MM.1S (cell line): ENCODE measurements at regions not wholly inside any gene's neighbourhood (a gene's known extent, or its start where the extent isn't known, plus 50 kb on each side); places are given as distances from the start of the nearest gene placed in this dataset.

Experiments used
- DNase-seq: peaks from one replicate; pipeline ENCODE4 v3.0.0-alpha.2; 2015
- H2AFZ ChIP-seq: fragments of 300-600 bp; sonication (generic); 2 replicates; pipeline ENCODE4 v1.6.0; 2016; ENCODE audit warnings: antibody characterized with exemption, low read length
- H3F3A ChIP-seq: fragments of 300-600 bp; sonication (generic); 2 replicates; pipeline ENCODE4 v1.6.1; 2016; ENCODE audit warnings: mild to moderate bottlenecking, antibody characterized with exemption, low read length, moderate library complexity, mixed read lengths; ENCODE audit not compliant: insufficient read depth
- H3K27ac ChIP-seq: fragments of 300-600 bp; sonication (generic); 2 replicates; pipeline ENCODE4 v1.5.1; 2016; ENCODE audit warnings: mild to moderate bottlenecking, low read length
- H3K27me3 ChIP-seq: fragments of 300-600 bp; sonication (generic); replicated peaks from 2 replicates; pipeline ENCODE4 v1.6.0; 2016; ENCODE audit warnings: low read length; ENCODE audit not compliant: insufficient read depth
- H3K36me3 ChIP-seq: fragments of 300-600 bp; sonication (generic); replicated peaks from 2 replicates; pipeline ENCODE4 v1.6.1; 2016; ENCODE audit warnings: mild to moderate bottlenecking, low read length, mixed read lengths; ENCODE audit not compliant: insufficient read depth
- H3K4me1 ChIP-seq: fragments of 300-600 bp; sonication (generic); 2 replicates; pipeline ENCODE4 v1.6.1; 2016; ENCODE audit warnings: low read length, mixed read lengths
- H3K4me2 ChIP-seq: fragments of 300-600 bp; sonication (generic); 2 replicates; pipeline ENCODE4 v1.6.0; 2016; ENCODE audit warnings: low read depth, low read length
- H3K4me3 ChIP-seq: fragments of 300-600 bp; sonication (generic); 2 replicates; pipeline ENCODE4 v1.5.1; 2016; ENCODE audit warnings: low read length, mixed read lengths
- H3K79me2 ChIP-seq: fragments of 300-600 bp; sonication (generic); 2 replicates; pipeline ENCODE4 v1.6.1; 2016; ENCODE audit warnings: mixed run types, low read length, mixed read lengths
- H3K9ac ChIP-seq: fragments of 300-600 bp; sonication (generic); 2 replicates; pipeline ENCODE4 v1.6.1; 2016; ENCODE audit warnings: low read length, mixed read lengths
- H3K9me2 ChIP-seq: fragments of 300-600 bp; sonication (generic); replicated peaks from 2 replicates; pipeline ENCODE4 v1.6.1; 2016; ENCODE audit warnings: mild to moderate bottlenecking, low read length, mixed read lengths; ENCODE audit not compliant: insufficient read depth
- H3K9me3 ChIP-seq: fragments of 300-600 bp; sonication (generic); replicated peaks from 2 replicates; pipeline ENCODE4 v1.6.1; 2016; ENCODE audit warnings: mild to moderate bottlenecking, low read length, mixed read lengths; ENCODE audit not compliant: insufficient read depth
- H4K20me1 ChIP-seq: fragments of 300-600 bp; sonication (generic); 2 replicates; pipeline ENCODE4 v1.6.1; 2016; ENCODE audit warnings: mild to moderate bottlenecking, low read length, moderate library complexity, mixed read lengths; ENCODE audit not compliant: insufficient read depth
- EZH2 ChIP-seq: fragments of 300-600 bp; sonication (generic); optimal IDR thresholded peaks from 2 replicates; pipeline ENCODE3; 2017; ENCODE audit warnings: low read depth, mild to moderate bottlenecking, antibody characterized with exemption, low read length, mixed read lengths
- EZH2phosphoT487 ChIP-seq: fragments of 300-600 bp; sonication (generic); IDR thresholded peaks from 2 replicates; pipeline ENCODE4 v1.6.1; 2018; ENCODE audit warnings: antibody characterized with exemption, low read length
- TF ChIP-seq, protein P1 (sequence below): fragments of 300-600 bp; sonication (generic); IDR thresholded peaks from 2 replicates; pipeline ENCODE4 v1.5.1; 2016; ENCODE audit warnings: antibody characterized with exemption, low read length, mixed read lengths

DNA sequence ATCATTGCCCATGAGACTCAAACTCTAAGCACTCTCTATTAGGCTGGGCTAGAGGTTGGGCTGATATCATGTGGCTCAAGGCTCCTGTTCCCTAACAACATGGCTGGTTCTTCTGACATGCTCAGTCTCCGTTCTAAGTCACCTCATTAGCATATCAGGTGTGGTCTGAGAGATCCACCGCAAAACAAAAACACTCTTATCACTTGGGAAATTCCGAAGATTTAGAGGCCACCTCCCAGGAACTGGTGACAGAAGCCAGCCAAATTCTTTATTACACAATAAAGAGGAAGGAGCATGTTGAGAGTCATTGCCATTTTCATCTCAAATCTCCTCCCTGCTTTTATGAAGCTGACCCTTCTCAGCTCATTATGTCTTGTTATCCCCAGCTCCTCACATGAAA, 107.6 kb downstream of the MSX2 start:
- no peaks in the 10 kb centered on the region for H3K9me2 ChIP-seq
- no peak for TF ChIP-seq EZH2phosphoT487
- TF ChIP-seq EZH2 = no peak
- TF ChIP-seq, protein P1, sequence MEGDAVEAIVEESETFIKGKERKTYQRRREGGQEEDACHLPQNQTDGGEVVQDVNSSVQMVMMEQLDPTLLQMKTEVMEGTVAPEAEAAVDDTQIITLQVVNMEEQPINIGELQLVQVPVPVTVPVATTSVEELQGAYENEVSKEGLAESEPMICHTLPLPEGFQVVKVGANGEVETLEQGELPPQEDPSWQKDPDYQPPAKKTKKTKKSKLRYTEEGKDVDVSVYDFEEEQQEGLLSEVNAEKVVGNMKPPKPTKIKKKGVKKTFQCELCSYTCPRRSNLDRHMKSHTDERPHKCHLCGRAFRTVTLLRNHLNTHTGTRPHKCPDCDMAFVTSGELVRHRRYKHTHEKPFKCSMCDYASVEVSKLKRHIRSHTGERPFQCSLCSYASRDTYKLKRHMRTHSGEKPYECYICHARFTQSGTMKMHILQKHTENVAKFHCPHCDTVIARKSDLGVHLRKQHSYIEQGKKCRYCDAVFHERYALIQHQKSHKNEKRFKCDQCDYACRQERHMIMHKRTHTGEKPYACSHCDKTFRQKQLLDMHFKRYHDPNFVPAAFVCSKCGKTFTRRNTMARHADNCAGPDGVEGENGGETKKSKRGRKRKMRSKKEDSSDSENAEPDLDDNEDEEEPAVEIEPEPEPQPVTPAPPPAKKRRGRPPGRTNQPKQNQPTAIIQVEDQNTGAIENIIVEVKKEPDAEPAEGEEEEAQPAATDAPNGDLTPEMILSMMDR = no peak
- no peak overlapping the region for H3K27ac ChIP-seq
- H3K4me3 ChIP-seq = no peak overlapping the region
- no peaks in the 10 kb centered on the region for H4K20me1 ChIP-seq
- H3K79me2 ChIP-seq = no peaks in the 10 kb centered on the region
- no peak overlapping the region for H3K4me2 ChIP-seq
- H3K27me3 ChIP-seq = no peaks in the 10 kb centered on the region
- no peak for DNase-seq
- H3K9ac ChIP-seq = no peak overlapping the region
- no peaks in the 10 kb centered on the region for H3K9me3 ChIP-seq
- H2AFZ ChIP-seq = no peak overlapping the region
- no peaks in the 10 kb centered on the region for H3K36me3 ChIP-seq
- H3F3A ChIP-seq = no peaks in the 10 kb centered on the region
- no peaks in the 10 kb centered on the region for H3K4me1 ChIP-seq

DNA sequence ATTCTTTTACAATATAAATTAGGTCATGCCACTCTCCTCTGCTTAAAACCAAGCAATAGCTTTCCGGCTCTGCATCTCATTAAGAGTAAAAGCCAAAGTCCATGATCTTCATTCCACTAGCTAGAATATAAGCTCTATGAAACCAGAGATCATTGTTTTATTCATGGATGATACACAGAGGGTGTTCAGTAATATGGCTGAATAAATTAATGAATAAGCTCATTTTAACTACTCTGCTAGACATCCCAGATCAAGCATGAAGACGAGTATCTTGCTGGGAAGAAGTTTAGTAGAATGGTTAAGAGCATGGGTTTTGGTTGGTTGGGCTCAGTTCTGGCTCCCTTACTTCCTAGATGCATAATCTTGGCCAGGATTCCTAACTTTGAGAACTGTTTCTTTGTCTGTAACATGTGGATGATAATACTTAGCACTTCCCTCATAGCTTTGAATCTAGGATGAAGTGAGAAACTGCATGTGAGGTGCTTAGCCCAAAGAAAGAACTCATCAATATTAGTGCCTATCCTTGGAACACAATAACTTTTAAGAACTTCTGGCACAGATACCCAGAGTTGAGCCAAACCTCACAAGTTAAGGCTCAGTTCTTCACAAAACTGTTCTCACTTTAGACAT, 106.8 kb downstream of the MSX2 start:
- H3K4me2 ChIP-seq = no peak overlapping the region
- TF ChIP-seq EZH2phosphoT487 (no peak), EZH2 (no peak)
- TF ChIP-seq, protein P1 = no peak
- no peak for DNase-seq

DNA sequence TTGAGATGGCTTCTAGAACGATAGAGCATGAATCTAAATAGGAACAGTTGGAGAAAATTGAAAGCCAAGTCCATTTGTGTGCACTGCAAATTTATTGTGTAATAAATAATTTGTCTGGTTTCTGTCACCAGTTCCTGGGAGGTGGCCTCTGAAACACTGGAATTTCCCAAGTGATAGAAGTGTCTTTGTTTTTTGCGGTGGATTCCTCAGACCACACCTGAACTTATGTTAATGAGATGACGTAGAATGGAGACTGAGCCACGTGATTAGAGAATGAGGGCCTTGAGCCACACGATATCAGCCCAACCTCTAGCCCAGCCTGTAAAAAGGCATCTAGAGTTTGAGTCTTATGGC, 105.1 kb downstream of the MSX2 start:
- no peaks in the 10 kb centered on the region for H4K20me1 ChIP-seq
- H3K9me2 ChIP-seq = no peaks in the 10 kb centered on the region
- no peaks in the 10 kb centered on the region for H3K4me1 ChIP-seq
- H3K36me3 ChIP-seq = no peaks in the 10 kb centered on the region
- no peaks in the 10 kb centered on the region for H3F3A ChIP-seq
- no peak overlapping the region for H3K4me2 ChIP-seq
- H3K79me2 ChIP-seq = no peaks in the 10 kb centered on the region
- no peak overlapping the region for H3K4me3 ChIP-seq
- no peaks in the 10 kb centered on the region for H3K27me3 ChIP-seq
- H3K9me3 ChIP-seq = no peaks in the 10 kb centered on the region
- TF ChIP-seq, protein P1 = no peak
- TF ChIP-seq EZH2phosphoT487 (no peak), EZH2 (no peak)
- no peak overlapping the region for H2AFZ ChIP-seq
- no peak overlapping the region for H3K27ac ChIP-seq
- H3K9ac ChIP-seq = no peak overlapping the region
- no peak for DNase-seq

More for the DNA sequence above, 106.8 kb downstream of the MSX2 start:
- H3K4me1 ChIP-seq = no peaks in the 10 kb centered on the region
- no peak overlapping the region for H3K4me3 ChIP-seq
- H3K9ac ChIP-seq = no peak overlapping the region
- no peaks in the 10 kb centered on the region for H3K9me2 ChIP-seq
- H3K36me3 ChIP-seq = no peaks in the 10 kb centered on the region
- H3K27ac ChIP-seq = no peak overlapping the region
- no peaks in the 10 kb centered on the region for H3F3A ChIP-seq
- H4K20me1 ChIP-seq = no peaks in the 10 kb centered on the region
- no peak overlapping the region for H2AFZ ChIP-seq
- H3K9me3 ChIP-seq = no peaks in the 10 kb centered on the region
- no peaks in the 10 kb centered on the region for H3K79me2 ChIP-seq
- no peaks in the 10 kb centered on the region for H3K27me3 ChIP-seq
